ENCODE measurements at regions not wholly inside any gene's neighbourhood (a gene's known extent, or its start where the extent isn't known, plus 50 kb on each side); places are given as distances from the start of the nearest gene placed in this dataset.
"Not testable (repeated sequence)": the region's sequence is repeated elsewhere in the genome, so short reads cannot be mapped to it uniquely, and the experiment has no call there.

GRCh38 chr3:77746048-77746447, 706.1 kb downstream of the ROBO2 start (continued):
- no peak for TF ChIP-seq RCOR2 (CRISPR knock-in tag; IDR thresholded peaks at IDR 0.05)
- no peak for TF ChIP-seq PRMT3 (CRISPR knock-in tag; IDR thresholded peaks at IDR 0.05; ENCODE audit: borderline replicate concordance, low read depth)
- TF ChIP-seq, protein P1, sequence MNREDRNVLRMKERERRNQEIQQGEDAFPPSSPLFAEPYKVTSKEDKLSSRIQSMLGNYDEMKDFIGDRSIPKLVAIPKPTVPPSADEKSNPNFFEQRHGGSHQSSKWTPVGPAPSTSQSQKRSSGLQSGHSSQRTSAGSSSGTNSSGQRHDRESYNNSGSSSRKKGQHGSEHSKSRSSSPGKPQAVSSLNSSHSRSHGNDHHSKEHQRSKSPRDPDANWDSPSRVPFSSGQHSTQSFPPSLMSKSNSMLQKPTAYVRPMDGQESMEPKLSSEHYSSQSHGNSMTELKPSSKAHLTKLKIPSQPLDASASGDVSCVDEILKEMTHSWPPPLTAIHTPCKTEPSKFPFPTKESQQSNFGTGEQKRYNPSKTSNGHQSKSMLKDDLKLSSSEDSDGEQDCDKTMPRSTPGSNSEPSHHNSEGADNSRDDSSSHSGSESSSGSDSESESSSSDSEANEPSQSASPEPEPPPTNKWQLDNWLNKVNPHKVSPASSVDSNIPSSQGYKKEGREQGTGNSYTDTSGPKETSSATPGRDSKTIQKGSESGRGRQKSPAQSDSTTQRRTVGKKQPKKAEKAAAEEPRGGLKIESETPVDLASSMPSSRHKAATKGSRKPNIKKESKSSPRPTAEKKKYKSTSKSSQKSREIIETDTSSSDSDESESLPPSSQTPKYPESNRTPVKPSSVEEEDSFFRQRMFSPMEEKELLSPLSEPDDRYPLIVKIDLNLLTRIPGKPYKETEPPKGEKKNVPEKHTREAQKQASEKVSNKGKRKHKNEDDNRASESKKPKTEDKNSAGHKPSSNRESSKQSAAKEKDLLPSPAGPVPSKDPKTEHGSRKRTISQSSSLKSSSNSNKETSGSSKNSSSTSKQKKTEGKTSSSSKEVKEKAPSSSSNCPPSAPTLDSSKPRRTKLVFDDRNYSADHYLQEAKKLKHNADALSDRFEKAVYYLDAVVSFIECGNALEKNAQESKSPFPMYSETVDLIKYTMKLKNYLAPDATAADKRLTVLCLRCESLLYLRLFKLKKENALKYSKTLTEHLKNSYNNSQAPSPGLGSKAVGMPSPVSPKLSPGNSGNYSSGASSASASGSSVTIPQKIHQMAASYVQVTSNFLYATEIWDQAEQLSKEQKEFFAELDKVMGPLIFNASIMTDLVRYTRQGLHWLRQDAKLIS (CRISPR knock-in tag; IDR thresholded peaks at IDR 0.05): no peak
- TF ChIP-seq, protein P2, sequence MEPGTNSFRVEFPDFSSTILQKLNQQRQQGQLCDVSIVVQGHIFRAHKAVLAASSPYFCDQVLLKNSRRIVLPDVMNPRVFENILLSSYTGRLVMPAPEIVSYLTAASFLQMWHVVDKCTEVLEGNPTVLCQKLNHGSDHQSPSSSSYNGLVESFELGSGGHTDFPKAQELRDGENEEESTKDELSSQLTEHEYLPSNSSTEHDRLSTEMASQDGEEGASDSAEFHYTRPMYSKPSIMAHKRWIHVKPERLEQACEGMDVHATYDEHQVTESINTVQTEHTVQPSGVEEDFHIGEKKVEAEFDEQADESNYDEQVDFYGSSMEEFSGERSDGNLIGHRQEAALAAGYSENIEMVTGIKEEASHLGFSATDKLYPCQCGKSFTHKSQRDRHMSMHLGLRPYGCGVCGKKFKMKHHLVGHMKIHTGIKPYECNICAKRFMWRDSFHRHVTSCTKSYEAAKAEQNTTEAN (CRISPR knock-in tag; conservative IDR thresholded peaks at IDR 0.05): no peak
- no peak for TF ChIP-seq ZNF766 (CRISPR knock-in tag; IDR thresholded peaks at IDR 0.05; ENCODE audit: borderline replicate concordance)
- TF ChIP-seq BORCS8-MEF2B (CRISPR knock-in tag; IDR thresholded peaks at IDR 0.05): no peak
- no peak for TF ChIP-seq PHF21A (CRISPR knock-in tag; IDR thresholded peaks at IDR 0.05)

DNA sequence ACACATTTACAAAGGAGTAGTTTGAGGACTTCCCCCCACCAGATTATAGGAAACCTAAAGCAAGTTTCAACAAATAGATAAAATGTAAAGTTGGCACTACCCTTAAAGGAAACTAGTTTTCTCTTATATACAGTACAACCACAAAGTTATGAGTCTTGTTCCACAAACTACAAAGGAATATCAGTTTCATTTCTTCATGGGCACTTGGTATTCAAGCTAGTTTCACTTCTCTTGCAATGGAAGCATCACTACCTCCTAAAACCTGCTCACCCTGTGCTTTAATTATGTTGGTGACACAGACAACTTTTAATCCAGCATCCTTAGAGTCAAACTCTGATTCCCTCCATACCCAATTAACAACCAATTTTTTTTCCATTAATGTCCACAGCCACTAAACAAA, 707.0 kb downstream of the ROBO2 start:
- no peak overlapping the region for H3K9ac ChIP-seq (ENCODE audit: insufficient read depth, low read depth, low read length)
- no peak for TF ChIP-seq ZNF263 (CRISPR knock-in tag; IDR thresholded peaks at IDR 0.05)
- POLR2A ChIA-PET: no interaction called here
- DNase-seq (ENCODE audit: low spot score) (no peak), FAIRE-seq (no peak), ATAC-seq (no peak)
- no peaks in the 10 kb centered on the region for H3K9me3 ChIP-seq (ENCODE audit: low read length)
- H3K4me3 ChIP-seq (replicated peaks in 1 of 3; ENCODE audit: insufficient read depth in 1 of 3, low read depth in 2 of 3, low read length in 3 of 3): no peak overlapping the region
- in situ Hi-C loops (cut with HindIII; ENCODE audit: extremely low pct_ligation_motif_present, low pct_unique_long_range_greater_than_20kb): no loop called here
- no peak overlapping the region for H3K27ac ChIP-seq (ENCODE audit: extremely low read length, insufficient read depth, low read length)
- BruUV-seq (replicated peaks): no TSS peak
- no peaks in the 10 kb centered on the region for H3K36me3 ChIP-seq (replicated peaks in 1 of 2; ENCODE audit: control insufficient read depth in 1 of 2, insufficient read depth in 2 of 2, low read length in 2 of 2)
- no peaks in the 10 kb centered on the region for H3K4me1 ChIP-seq (ENCODE audit: insufficient read depth, low read length)
- no peaks in the 10 kb centered on the region for H3K79me2 ChIP-seq (ENCODE audit: insufficient read depth, low read length)
- no peak overlapping the region for H3K4me2 ChIP-seq (ENCODE audit: low read depth, low read length)
- intact Hi-C loops (cut with micrococcal nuclease; ENCODE audit: unreplicated experiment): no loop called here
- CTCF ChIA-PET (ENCODE audit: low intra/inter-chr PET ratio, low total read pairs): no interaction called here
- no peak overlapping the region for H2AFZ ChIP-seq (ENCODE audit: low read length)
- H3K27me3 ChIP-seq (ENCODE audit: control insufficient read depth in 1 of 2, insufficient read depth in 2 of 2, low read length in 2 of 2): no peaks in the 10 kb centered on the region
- H4K20me1 ChIP-seq (ENCODE audit: insufficient read depth, low read length): no peaks in the 10 kb centered on the region

DNA sequence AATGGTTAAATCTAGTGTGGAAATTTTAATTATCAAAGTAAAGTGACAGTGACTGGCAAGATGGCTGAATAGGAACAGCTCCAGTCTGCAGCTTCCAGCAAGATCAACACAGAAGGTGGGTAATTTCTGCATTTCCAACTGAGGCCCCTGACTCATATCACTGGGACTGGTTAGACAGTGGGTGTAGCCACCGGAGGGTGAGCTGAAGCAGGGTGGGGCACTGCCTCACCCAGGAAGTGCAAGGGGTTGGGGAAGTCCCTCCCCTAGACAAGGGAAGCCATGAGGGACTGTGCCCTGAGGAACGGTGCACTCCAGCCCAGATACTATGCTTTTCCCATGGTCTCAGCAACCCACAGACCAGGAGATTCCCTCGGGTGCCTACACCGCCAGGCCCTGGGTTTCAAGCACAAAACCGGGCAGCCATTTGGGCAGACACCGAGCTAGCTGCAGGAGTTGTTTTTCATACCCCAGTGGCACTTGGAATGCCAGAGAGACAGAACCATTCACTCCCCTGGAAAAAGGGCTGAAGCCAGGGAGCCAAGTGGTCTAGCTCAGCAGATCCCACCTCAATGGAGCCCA, 716.6 kb downstream of the ROBO2 start:
- no CpG with 5 or more reads among the region's 6 CpGs for WGBS (ENCODE audit: low lambda C conversion rate)
- POLR2A ChIA-PET; H2AFZ ChIP-seq (ENCODE audit: low read length); FAIRE-seq; H3K9ac ChIP-seq (ENCODE audit: insufficient read depth, low read depth, low read length); H3K27me3 ChIP-seq (ENCODE audit: control insufficient read depth in 1 of 2, insufficient read depth in 2 of 2, low read length in 2 of 2); H3K79me2 ChIP-seq (ENCODE audit: insufficient read depth, low read length); in situ Hi-C loops (cut with HindIII; ENCODE audit: extremely low pct_ligation_motif_present, low pct_unique_long_range_greater_than_20kb); H4K20me1 ChIP-seq (ENCODE audit: insufficient read depth, low read length); H3K4me3 ChIP-seq (replicated peaks in 1 of 3; ENCODE audit: insufficient read depth in 1 of 3, low read depth in 2 of 3, low read length in 3 of 3); H3K4me1 ChIP-seq (ENCODE audit: insufficient read depth, low read length); ATAC-seq; DNase-seq (ENCODE audit: low spot score); CTCF ChIA-PET (ENCODE audit: low intra/inter-chr PET ratio, low total read pairs); H3K27ac ChIP-seq (ENCODE audit: extremely low read length, insufficient read depth, low read length); H3K4me2 ChIP-seq (ENCODE audit: low read depth, low read length); H3K36me3 ChIP-seq (replicated peaks in 1 of 2; ENCODE audit: control insufficient read depth in 1 of 2, insufficient read depth in 2 of 2, low read length in 2 of 2); intact Hi-C loops (cut with micrococcal nuclease; ENCODE audit: unreplicated experiment); BruUV-seq (replicated peaks): not testable (repeated sequence)
- H3K9me3 ChIP-seq (ENCODE audit: low read length): peaks cover 18% of the 10 kb centered on the region; the same call in 1 of the 2 replicates
